ENCODE measurements at regions not wholly inside any gene's neighbourhood (a gene's known extent, or its start where the extent isn't known, plus 50 kb on each side); places are given as distances from the start of the nearest gene placed in this dataset.
"Not testable (repeated sequence)": the region's sequence is repeated elsewhere in the genome, so short reads cannot be mapped to it uniquely, and the experiment has no call there.

- TF ChIP-seq IRF3 (IDR thresholded peaks at IDR 0.05; ENCODE audit: low read depth, low read length) = no peak
- no peak for TF ChIP-seq FOSL2 (IDR thresholded peaks at IDR 0.05; ENCODE audit: borderline replicate concordance, low read depth)
- no peak for TF ChIP-seq NRF1 (IDR thresholded peaks at IDR 0.05; ENCODE audit: low read depth, low read length)
- no peak for TF ChIP-seq CHD2 (IDR thresholded peaks at IDR 0.05; ENCODE audit: low read length, partially characterized antibody)
- TF ChIP-seq FOXJ3 (CRISPR knock-in tag; IDR thresholded peaks at IDR 0.05) = no peak
- no peak for TF ChIP-seq EZH2phosphoT487 (IDR thresholded peaks at IDR 0.05; ENCODE audit: borderline replicate concordance, low read depth)
Measured at GRCh38 chr5:68067976-68068603, 147.5 kb upstream of the PIK3R1 start (continued).

- Histone ChIP-seq H3K4me2 (no peak overlapping the region), H3K27me3 (ENCODE audit: insufficient read depth) (no peaks in the 10 kb centered on the region), H3K4me3 (ENCODE audit: low read depth in 2 of 2, low read length in 1 of 2) (no peak overlapping the region), H3K9me2 (no peaks in the 10 kb centered on the region), H3K4me1 (ENCODE audit: control insufficient read depth in 1 of 2, insufficient read depth in 2 of 2, low read depth in 1 of 2, low read length in 1 of 2) (no peaks in the 10 kb centered on the region), H3K36me3 (replicated peaks in 1 of 2; ENCODE audit: control insufficient read depth in 1 of 2, insufficient read depth in 2 of 2, low read length in 1 of 2) (no peaks in the 10 kb centered on the region), H3K79me2 (ENCODE audit: insufficient read depth) (no peaks in the 10 kb centered on the region), H4K20me1 (ENCODE audit: insufficient read depth) (no peaks in the 10 kb centered on the region), H3K9me3 (no peaks in the 10 kb centered on the region), H3F3A (replicated peaks; ENCODE audit: insufficient read depth) (no peaks in the 10 kb centered on the region), H2AFZ (ENCODE audit: low read depth) (no peak overlapping the region), H3K27ac (ENCODE audit: low read depth in 2 of 2, low read length in 1 of 2) (no peak overlapping the region), H3K9ac (no peak overlapping the region)
- WGBS (ENCODE audit: low lambda C conversion rate) = 39% methylated on average over 1 of the region's 1 CpG
- POLR2A ChIA-PET = no interaction called here
- TF ChIP-seq RAD21 (IDR thresholded peaks at IDR 0.05; ENCODE audit: low read length) (no peak), GATA2 (CRISPR knock-in tag; IDR thresholded peaks at IDR 0.05) (no peak), MXI1 (IDR thresholded peaks at IDR 0.05; ENCODE audit: low read depth, low read length) (no peak), USF1 (IDR thresholded peaks at IDR 0.05; ENCODE audit: borderline replicate concordance, low read depth) (no peak)
- DNase-seq = no peak
- CTCF ChIA-PET = no interaction called here
Measured at GRCh38 chr5:68067291-68067690, 148.3 kb upstream of the PIK3R1 start.

- Histone ChIP-seq H2AFZ (ENCODE audit: low read depth) (no peak overlapping the region), H4K20me1 (ENCODE audit: insufficient read depth) (no peaks in the 10 kb centered on the region), H3K4me1 (ENCODE audit: control insufficient read depth in 1 of 2, insufficient read depth in 2 of 2, low read depth in 1 of 2, low read length in 1 of 2) (no peaks in the 10 kb centered on the region), H3K27ac (ENCODE audit: low read depth in 2 of 2, low read length in 1 of 2) (no peak overlapping the region), H3K9ac (no peak overlapping the region), H3K9me3 (no peaks in the 10 kb centered on the region), H3K4me3 (ENCODE audit: low read depth in 2 of 2, low read length in 1 of 2) (no peak overlapping the region), H3F3A (replicated peaks; ENCODE audit: insufficient read depth) (no peaks in the 10 kb centered on the region), H3K27me3 (ENCODE audit: insufficient read depth) (no peaks in the 10 kb centered on the region), H3K79me2 (ENCODE audit: insufficient read depth) (no peaks in the 10 kb centered on the region), H3K9me2 (no peaks in the 10 kb centered on the region), H3K4me2 (no peak overlapping the region), H3K36me3 (replicated peaks in 1 of 2; ENCODE audit: control insufficient read depth in 1 of 2, insufficient read depth in 2 of 2, low read length in 1 of 2) (no peaks in the 10 kb centered on the region)
- ChIA-PET POLR2A (no interaction called here), CTCF (no interaction called here)
- 60% methylated on average over 3 of the region's 3 CpGs for WGBS (ENCODE audit: low lambda C conversion rate)
- no peak for TF ChIP-seq TCF12 (IDR thresholded peaks at IDR 0.05)
- TF ChIP-seq USF1 (IDR thresholded peaks at IDR 0.05; ENCODE audit: borderline replicate concordance, low read depth) = no peak
- no peak for TF ChIP-seq RXRA (IDR thresholded peaks at IDR 0.05; ENCODE audit: borderline replicate concordance, low read depth)
- TF ChIP-seq SMC3 (IDR thresholded peaks at IDR 0.05; ENCODE audit: low read depth, low read length) = no peak
- no peak for TF ChIP-seq RCOR1 (IDR thresholded peaks at IDR 0.05; ENCODE audit: low read length)
- no peak for TF ChIP-seq EZH2phosphoT487 (IDR thresholded peaks at IDR 0.05; ENCODE audit: borderline replicate concordance, low read depth)
- no peak for TF ChIP-seq PBX3 (IDR thresholded peaks at IDR 0.05)
- TF ChIP-seq MXI1 (IDR thresholded peaks at IDR 0.05; ENCODE audit: low read depth, low read length) = no peak
- no peak for DNase-seq
Measured at GRCh38 chr5:68066277-68066955, 149.1 kb upstream of the PIK3R1 start.

GRCh38 chr5:68065321-68065720 lies 150.2 kb upstream of the PIK3R1 start:
- H4K20me1 ChIP-seq (ENCODE audit: insufficient read depth); DNase-seq; CTCF ChIA-PET; H3K9ac ChIP-seq; H3F3A ChIP-seq (replicated peaks; ENCODE audit: insufficient read depth); H3K4me3 ChIP-seq (ENCODE audit: low read depth in 2 of 2, low read length in 1 of 2); H2AFZ ChIP-seq (ENCODE audit: low read depth); H3K36me3 ChIP-seq (replicated peaks in 1 of 2; ENCODE audit: control insufficient read depth in 1 of 2, insufficient read depth in 2 of 2, low read length in 1 of 2); H3K4me1 ChIP-seq (ENCODE audit: control insufficient read depth in 1 of 2, insufficient read depth in 2 of 2, low read depth in 1 of 2, low read length in 1 of 2); H3K4me2 ChIP-seq; H3K9me2 ChIP-seq; H3K27me3 ChIP-seq (ENCODE audit: insufficient read depth); H3K79me2 ChIP-seq (ENCODE audit: insufficient read depth); H3K27ac ChIP-seq (ENCODE audit: low read depth in 2 of 2, low read length in 1 of 2); POLR2A ChIA-PET; H3K9me3 ChIP-seq: not testable (repeated sequence)
- 62% methylated on average over 3 of the region's 3 CpGs for WGBS (ENCODE audit: low lambda C conversion rate)
